GM19395 (cell line): ENCODE measurements at regions not wholly inside any gene's neighbourhood (a gene's known extent, or its start where the extent isn't known, plus 50 kb on each side); places are given as distances from the start of the nearest gene placed in this dataset.
A peak's percentile ranks its signal among the peaks of the same experiment; 100 is the strongest.
"Not testable (repeated sequence)": the region's sequence is repeated elsewhere in the genome, so short reads cannot be mapped to it uniquely, and the experiment has no call there.

Experiments used
- ATAC-seq: cut with Tn5 transposase; IDR thresholded peaks from one replicate; pipeline ENCODE4 v1.9.1; 2021; ENCODE audit warnings: mild to moderate bottlenecking, moderate library complexity; ENCODE audit not compliant: unreplicated experiment

DNA sequence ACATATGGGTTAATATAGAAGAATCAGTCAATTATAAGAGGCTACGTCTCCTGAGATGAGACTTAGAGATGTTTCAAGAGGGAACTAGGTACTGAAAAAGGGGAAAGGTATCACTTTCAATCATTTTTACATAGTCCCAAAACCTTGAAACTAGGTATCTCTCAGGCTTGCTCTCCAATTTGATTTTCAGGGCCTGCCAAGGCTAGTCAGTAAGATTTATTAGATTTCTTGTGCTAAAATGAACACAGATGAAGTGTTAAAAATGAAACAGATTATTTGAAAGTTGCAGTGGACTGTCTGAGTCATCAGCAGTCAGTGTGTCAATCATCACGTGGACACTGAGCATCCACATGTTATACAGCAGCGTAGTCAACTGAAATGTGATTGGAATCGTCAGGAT is 591.1 kb downstream of the DTWD2 start:
- peak; percentile 59 for ATAC-seq

- no peak for ATAC-seq
Measured at GRCh38 chr5:118392491-118392890, 595.9 kb downstream of the DTWD2 start.

DNA sequence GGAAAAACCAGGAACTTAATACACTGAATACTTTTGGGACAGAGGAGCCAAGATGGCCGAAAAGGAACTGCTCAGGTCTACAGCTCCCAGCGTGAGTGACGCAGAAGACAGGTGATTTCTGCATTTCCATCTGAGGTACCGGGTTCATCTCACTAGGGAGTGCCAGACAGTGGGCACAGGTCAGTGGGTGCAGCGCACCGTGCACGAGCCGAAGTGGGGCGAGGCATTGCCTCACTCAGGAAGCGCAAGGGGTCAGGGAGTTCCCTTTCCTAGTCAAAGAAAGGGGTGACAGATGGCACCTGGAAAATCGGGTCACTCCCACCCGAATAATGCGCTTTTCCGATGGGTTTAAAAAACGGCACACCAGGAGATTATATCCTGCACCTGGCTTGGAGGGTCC is 605.4 kb downstream of the DTWD2 start:
- not testable (repeated sequence) for ATAC-seq

DNA sequence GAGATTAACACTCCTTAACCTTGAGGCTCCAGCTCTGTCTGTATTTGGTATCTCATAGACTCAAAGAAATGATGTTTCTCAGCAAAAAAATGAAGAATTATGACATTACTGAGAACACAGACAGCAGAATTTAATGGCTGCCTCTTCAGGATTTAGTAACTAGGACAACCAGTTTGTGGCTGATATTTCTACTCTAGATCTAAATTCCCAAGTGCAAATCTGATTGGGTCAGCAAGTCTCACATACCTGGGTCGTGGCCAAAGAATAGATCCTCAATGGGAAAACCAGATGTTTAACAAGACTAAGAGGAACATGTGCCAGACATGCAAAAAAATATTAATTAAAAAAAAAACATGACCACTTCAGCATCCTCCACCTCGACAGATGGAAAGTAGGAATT is 608.9 kb downstream of the DTWD2 start:
- ATAC-seq, result no peak

DNA sequence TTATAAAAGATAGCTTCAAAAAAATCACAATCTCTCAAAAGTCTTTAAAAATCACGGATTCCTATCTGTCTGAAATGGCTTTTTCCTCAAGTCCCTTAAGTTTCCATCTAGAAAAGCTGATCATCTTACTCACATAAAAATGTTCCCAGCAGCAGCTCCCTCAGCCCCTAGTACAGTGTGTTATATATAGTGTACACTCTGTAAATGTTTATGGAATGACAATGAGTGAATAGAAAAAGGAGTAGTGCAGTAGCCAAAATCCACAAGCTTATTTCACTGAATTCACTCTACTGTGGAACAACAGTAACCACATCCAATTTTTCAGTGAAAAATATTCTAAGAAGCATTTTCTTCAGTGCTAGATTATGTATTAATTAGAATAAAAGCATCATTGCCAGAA is 609.4 kb downstream of the DTWD2 start:
- ATAC-seq, result no peak

GRCh38 chr5:118377420-118377819 is 610.9 kb downstream of the DTWD2 start:
- ATAC-seq, result no peak

DNA sequence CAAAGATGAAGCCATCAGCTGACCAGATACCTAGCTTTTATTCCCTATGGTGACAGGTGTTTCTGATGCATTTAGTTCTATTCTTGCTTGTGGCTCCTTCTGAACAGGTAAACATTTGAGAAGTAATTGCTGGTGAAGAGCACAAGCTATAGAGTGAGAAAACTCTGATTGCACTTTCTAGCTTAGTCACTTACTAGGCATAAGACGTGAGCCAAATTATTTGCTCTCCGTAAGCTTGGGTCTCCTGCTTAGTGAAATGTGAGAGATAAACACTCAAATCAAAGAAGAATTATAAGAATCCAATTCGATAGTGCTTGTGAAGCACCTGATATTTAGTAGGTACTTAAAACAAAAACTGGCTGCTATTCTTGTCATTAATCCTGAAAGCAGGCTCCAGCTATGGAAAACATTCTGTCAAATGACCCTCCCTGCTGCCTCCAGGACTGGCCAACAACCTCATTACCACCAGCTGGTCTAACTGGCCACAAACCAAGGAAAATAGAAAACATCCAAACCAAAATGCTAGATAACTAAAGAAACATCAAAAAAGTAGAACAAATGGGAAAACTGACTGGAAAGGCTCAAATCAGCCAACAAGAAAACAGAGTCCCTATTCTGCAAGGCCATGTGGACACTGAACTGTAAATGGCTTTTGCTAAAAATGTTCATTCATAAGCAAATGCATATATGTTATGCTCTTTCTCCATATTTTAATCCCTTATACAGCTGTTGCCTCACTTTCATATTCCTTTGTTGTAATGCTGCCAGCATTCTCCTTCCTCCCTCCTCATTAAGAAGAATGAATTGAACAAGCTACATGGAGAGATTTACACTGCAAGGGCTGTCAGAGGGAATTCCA is 616.1 kb downstream of the DTWD2 start:
- no peak for ATAC-seq

DNA sequence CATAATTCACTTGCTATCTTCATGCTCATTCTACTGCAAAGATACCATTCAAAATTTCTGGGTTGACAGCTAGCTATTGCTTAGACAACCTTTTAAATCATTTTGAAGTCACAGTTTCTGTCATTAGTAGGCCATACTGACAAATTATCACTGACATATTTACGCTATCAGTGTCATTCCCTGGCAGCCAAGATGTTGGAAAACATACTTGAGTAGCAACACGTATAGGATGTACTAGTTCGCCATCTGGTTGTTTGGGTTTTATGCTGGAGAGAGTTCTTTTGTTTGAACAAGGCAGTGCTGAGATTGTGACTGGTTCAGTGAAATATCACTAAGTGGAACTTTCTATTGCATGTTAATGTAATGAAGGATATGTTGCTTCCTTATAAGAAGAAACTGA is 621.9 kb downstream of the DTWD2 start:
- no peak for ATAC-seq

GRCh38 chr5:118365718-118366117 is 622.6 kb downstream of the DTWD2 start:
- no peak for ATAC-seq

DNA sequence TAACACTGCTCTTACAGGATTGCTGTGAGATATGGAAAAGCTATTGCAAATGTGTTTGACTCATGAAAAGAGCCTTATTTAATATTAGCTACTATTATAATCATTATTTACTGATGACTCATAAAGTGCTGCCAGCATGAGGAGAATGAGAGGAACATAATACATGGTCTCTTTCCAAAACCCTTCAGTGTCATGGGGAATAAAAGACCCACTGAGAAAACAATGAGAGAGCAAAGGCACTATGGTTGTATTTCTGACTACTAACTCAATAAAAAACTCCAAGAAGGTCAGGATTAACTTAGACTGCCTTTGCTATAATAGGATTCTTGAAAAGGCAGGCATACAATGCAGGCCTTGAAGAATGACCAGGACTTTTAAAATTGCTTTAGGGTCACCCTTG is 633.5 kb downstream of the DTWD2 start:
- ATAC-seq, result no peak

- ATAC-seq, result no peak
Measured at GRCh38 chr5:118353970-118354369, 634.4 kb downstream of the DTWD2 start.

DNA sequence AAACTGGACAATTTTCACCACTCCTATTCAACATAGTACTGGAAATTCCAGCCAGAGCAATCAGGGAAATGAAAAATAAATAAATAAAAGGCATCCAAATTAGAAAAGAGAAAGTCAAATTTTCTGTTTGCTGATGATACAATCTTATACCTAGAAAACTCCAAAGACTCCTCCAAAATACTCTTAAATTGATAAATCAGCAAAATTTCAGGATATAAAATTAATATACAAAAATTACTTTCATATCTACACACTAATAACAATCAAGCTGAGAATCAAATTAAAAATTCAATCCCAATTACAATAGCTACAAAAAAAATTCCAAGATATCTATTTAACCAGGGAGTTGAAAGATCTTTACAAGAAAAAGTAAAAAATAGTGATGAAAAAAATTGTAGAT is 651.9 kb downstream of the DTWD2 start:
- ATAC-seq, result no peak

- no peak for ATAC-seq
Measured at GRCh38 chr5:118327389-118327788, 661.0 kb downstream of the DTWD2 start.

DNA sequence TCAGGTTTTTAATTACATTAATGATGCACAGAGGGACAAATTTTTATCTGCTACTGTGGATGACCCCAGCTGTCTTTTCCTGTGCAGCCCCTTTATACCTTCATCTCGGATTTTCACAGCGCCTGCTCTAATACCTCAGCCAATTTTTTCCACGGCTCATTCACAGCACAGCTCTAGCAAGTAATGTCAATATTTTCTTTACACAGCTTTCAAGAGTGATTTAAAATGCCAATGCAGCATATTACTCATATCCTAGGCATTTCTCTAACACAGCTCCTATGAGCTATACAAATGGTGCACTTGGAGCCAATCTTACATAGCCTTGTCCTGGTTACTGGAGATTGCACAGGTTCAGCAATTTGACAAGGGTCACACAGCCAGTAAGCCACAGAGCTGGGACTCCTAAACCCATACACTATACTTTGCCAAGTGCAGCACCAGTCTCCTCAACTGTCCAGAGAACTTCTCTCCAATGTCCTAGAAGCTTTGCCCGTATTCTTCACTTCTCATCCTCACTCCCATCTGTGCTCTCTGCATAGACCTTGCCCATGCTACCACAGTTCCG is 661.8 kb downstream of the DTWD2 start:
- no peak for ATAC-seq

DNA sequence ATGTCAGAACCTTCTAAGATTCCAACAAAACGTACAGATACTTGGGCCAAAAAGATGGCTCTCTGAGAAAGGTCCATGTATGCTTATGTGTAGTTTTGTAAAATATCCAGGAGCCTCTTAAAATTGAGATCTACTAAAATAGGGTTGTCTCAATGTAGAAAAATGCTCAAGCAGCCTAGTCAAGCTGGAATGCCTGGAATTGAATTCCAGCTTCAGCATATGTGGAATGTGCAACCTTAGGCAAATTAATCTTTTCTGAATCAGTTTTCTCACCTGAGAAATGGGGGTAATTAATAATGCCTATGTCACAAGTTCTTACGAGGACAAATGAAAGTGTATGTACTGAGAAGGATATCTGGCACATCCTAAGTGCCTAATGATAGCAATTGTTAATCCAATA is 662.4 kb downstream of the DTWD2 start:
- ATAC-seq, result no peak

GRCh38 chr5:118323723-118324122 is 664.6 kb downstream of the DTWD2 start:
- ATAC-seq, result not testable (repeated sequence)

GRCh38 chr5:118321081-118321480 is 667.3 kb downstream of the DTWD2 start:
- no peak for ATAC-seq

GRCh38 chr5:118320121-118320520 is 668.2 kb downstream of the DTWD2 start:
- ATAC-seq, result no peak

DNA sequence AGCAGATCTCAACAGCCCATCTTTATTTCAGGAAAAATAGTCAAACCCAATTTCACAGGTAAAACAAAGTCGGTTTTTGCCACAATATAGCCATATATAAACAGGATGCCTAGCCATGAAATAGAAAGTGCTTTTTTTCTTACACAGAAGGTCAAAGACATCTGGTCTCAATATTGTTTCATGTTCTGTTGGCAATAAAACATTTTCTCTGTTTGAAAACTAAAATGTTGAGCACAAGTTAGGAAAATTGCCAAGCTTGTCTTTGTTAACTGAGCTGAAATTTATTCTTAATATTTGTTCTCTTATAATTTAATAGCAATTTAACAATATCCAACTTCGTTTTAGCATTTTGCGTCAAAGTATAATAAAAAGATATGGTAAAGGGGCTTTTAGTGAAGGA is 673.4 kb downstream of the DTWD2 start:
- ATAC-seq, result no peak

GRCh38 chr5:118311103-118311819 is 677.1 kb downstream of the DTWD2 start:
- ATAC-seq, result no peak

- no peak for ATAC-seq
Measured at GRCh38 chr5:118310401-118310800, 677.9 kb downstream of the DTWD2 start.

DNA sequence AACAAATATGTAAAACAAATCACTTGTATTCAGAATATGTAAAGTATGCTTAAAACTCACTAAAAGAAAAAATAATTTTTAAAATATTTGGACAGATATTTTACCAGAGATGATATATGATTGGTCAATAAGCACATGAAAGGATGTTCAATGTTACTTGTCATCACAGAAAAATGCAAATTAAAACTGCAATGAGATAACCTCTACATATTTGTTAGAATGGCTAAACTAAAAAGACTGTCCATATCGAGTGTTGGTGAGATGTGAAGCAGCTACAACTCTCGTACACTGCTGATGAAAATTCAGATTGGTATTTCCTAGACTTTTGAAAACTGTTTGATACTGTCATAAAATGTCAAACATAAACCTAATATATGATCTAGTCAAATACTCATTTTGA is 685.1 kb downstream of the DTWD2 start:
- no peak for ATAC-seq
